Neural progenitor cell (in vitro differentiated cells): ENCODE measurements at regions not wholly inside any gene's neighbourhood (a gene's known extent, or its start where the extent isn't known, plus 50 kb on each side); places are given as distances from the start of the nearest gene placed in this dataset.

ENCODE experiments used
- CTCF ChIP-seq: fragments of 200-600 bp; sonication (generic); IDR thresholded peaks from 2 replicates; pipeline ENCODE4 v1.5.1; 2017; ENCODE audit warnings: antibody characterized with exemption, mild to moderate bottlenecking
- EZH2 ChIP-seq: fragments of 200-600 bp; sonication (generic); IDR thresholded peaks from 2 replicates; pipeline ENCODE4 v1.6.1; 2017; ENCODE audit warnings: antibody characterized with exemption, mild to moderate bottlenecking, moderate library complexity

DNA sequence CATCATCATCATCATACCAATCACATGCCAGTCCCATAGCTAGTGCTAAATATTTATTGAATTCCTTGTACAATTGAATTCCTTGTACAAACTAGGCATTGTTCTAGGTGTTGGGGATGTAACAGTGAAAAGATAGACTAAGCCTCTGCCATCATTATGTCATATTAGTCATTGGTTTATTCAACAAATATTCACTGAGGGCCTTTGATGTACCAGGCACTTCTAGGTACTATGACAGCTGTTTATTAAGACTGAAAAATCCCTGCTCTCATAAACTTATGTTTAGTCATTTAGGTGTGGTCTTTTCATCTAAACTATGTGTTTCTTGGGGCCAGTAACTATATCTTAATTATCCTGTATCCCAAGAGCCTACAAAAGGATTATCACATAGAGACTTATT is 412.3 kb upstream of the ETAA1 start:
- no peak for TF ChIP-seq EZH2
- no peak for TF ChIP-seq CTCF
